Upper lobe of right lung (tissue), 1 donor: ENCODE measurements at regions not wholly inside any gene's neighbourhood (a gene's known extent, or its start where the extent isn't known, plus 50 kb on each side); places are given as distances from the start of the nearest gene placed in this dataset.

Source experiments
- ATAC-seq: fragments of 200-7000 bp; cut with Tn5 transposase; one replicate; pipeline ENCODE4 v1.9.1; 2020; ENCODE audit warnings: mild to moderate bottlenecking, moderate library complexity
- DNase-seq: peaks from one replicate; pipeline ENCODE4 v3.0.0-alpha.2; 2020
- H3K27ac ChIP-seq: fragments of 200-600 bp; one replicate; pipeline ENCODE4 v1.8.0; 2022
- H3K27me3 ChIP-seq: fragments of 200-600 bp; one replicate; pipeline ENCODE4 v1.8.0; 2022; ENCODE audit warnings: mild to moderate bottlenecking
- H3K36me3 ChIP-seq: fragments of 200-600 bp; one replicate; pipeline ENCODE4 v1.8.0; 2022
- H3K4me1 ChIP-seq: fragments of 200-600 bp; one replicate; pipeline ENCODE4 v1.8.0; 2022
- H3K4me3 ChIP-seq: fragments of 200-600 bp; one replicate; pipeline ENCODE4 v1.8.0; 2022; ENCODE audit warnings: mild to moderate bottlenecking
- H3K9me3 ChIP-seq: fragments of 200-600 bp; one replicate; pipeline ENCODE4 v1.8.0; 2022
- intact Hi-C: fragments of 100-400 bp; cut with DNase I; formaldehyde crosslinking; loops from one replicate; pipeline ENCODE4 v1.11.0; 2022
- TF ChIP-seq, protein P1 (sequence below): fragments of 200-600 bp; IDR thresholded peaks from one replicate; pipeline ENCODE4 v1.8.0; 2022; ENCODE audit warnings: antibody characterized with exemption
- donor health status: DM: no; HTN: yes; CAD: no; lungs with severe emphysema.

- no peak overlapping the region for H3K27ac ChIP-seq
- intact Hi-C loops = no loop called here
- TF ChIP-seq, protein P1, sequence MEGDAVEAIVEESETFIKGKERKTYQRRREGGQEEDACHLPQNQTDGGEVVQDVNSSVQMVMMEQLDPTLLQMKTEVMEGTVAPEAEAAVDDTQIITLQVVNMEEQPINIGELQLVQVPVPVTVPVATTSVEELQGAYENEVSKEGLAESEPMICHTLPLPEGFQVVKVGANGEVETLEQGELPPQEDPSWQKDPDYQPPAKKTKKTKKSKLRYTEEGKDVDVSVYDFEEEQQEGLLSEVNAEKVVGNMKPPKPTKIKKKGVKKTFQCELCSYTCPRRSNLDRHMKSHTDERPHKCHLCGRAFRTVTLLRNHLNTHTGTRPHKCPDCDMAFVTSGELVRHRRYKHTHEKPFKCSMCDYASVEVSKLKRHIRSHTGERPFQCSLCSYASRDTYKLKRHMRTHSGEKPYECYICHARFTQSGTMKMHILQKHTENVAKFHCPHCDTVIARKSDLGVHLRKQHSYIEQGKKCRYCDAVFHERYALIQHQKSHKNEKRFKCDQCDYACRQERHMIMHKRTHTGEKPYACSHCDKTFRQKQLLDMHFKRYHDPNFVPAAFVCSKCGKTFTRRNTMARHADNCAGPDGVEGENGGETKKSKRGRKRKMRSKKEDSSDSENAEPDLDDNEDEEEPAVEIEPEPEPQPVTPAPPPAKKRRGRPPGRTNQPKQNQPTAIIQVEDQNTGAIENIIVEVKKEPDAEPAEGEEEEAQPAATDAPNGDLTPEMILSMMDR = no peak
- no peaks in the 10 kb centered on the region for H3K36me3 ChIP-seq
- no peaks in the 10 kb centered on the region for H3K27me3 ChIP-seq
- DNase-seq (no peak), ATAC-seq (no peak)
- H3K9me3 ChIP-seq = no peaks in the 10 kb centered on the region
- H3K4me3 ChIP-seq = no peak overlapping the region
- no peaks in the 10 kb centered on the region for H3K4me1 ChIP-seq
Observed at GRCh38 chr2:58545300-58546280, 304.5 kb upstream of the FANCL start.

DNA sequence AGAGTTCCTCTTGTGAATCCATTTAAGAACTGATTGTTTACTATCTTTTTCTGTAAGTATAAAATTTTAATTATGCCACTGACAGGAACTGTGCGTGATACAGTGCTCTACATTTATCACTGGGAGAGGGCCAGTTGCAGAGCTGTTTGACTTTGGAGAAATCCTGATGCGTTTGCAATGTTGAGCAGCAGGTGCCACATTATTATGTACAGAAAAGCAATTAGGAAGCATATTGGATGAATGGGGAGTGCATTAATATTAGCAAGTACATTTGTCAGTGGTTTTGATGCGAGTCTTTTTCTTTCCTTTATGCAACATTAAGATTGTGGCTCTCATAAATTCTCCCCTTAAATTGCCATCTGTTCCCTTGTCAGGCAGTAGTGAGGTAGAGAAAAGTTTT is 302.3 kb upstream of the FANCL start:
- H3K36me3 ChIP-seq = no peaks in the 10 kb centered on the region
- TF ChIP-seq, protein P1 = no peak
- H3K27ac ChIP-seq = no peak overlapping the region
- H3K27me3 ChIP-seq = no peaks in the 10 kb centered on the region
- no peak overlapping the region for H3K4me3 ChIP-seq
- DNase-seq (no peak), ATAC-seq (no peak)
- intact Hi-C loops = no loop called here
- H3K4me1 ChIP-seq = peaks cover 3% of the 10 kb centered on the region
- no peaks in the 10 kb centered on the region for H3K9me3 ChIP-seq

- Histone ChIP-seq H3K4me3 (no peak overlapping the region), H3K27me3 (no peaks in the 10 kb centered on the region), H3K27ac (no peak overlapping the region), H3K36me3 (no peaks in the 10 kb centered on the region), H3K4me1 (peaks cover 3% of the 10 kb centered on the region), H3K9me3 (no peaks in the 10 kb centered on the region)
- TF ChIP-seq, protein P1 = no peak
- DNase-seq (no peak), ATAC-seq (no peak)
- intact Hi-C loops = no loop called here
Observed at GRCh38 chr2:58541511-58541910, 300.4 kb upstream of the FANCL start.

- Histone ChIP-seq H3K4me1 (peaks cover 3% of the 10 kb centered on the region), H3K36me3 (no peaks in the 10 kb centered on the region), H3K27me3 (no peaks in the 10 kb centered on the region), H3K27ac (no peak overlapping the region), H3K4me3 (no peak overlapping the region), H3K9me3 (no peaks in the 10 kb centered on the region)
- no peak for DNase-seq
- peak; percentile 51 for ATAC-seq
- intact Hi-C loops = no loop called here
- TF ChIP-seq, protein P1 = no peak
Observed at GRCh38 chr2:58540681-58541080, 299.6 kb upstream of the FANCL start.

GRCh38 chr2:58539973-58540372 is 298.8 kb upstream of the FANCL start:
- TF ChIP-seq, protein P1 = no peak
- H3K27me3 ChIP-seq = no peaks in the 10 kb centered on the region
- no peak for ATAC-seq

More at GRCh38 chr2:58539973-58540372, 298.8 kb upstream of the FANCL start:
- no peak for DNase-seq
- H3K9me3 ChIP-seq = no peaks in the 10 kb centered on the region
- no peak overlapping the region for H3K4me3 ChIP-seq
- intact Hi-C loops = no loop called here
- no peaks in the 10 kb centered on the region for H3K36me3 ChIP-seq
- H3K4me1 ChIP-seq = peaks cover 3% of the 10 kb centered on the region
- no peak overlapping the region for H3K27ac ChIP-seq
